Prostate gland (tissue), 2 donors: ENCODE measurements at regions not wholly inside any gene's neighbourhood (a gene's known extent, or its start where the extent isn't known, plus 50 kb on each side); places are given as distances from the start of the nearest gene placed in this dataset.

ENCODE experiments used
- DNase-seq: peaks from one replicate; pipeline ENCODE4 v3.0.0-alpha.2; 2019; ENCODE audit warnings: low spot score
- H3K27ac ChIP-seq, 2 donors: fragments of 200-600 bp; sonication (generic); 2 replicates each; pipeline ENCODE4 v1.5.1; 2017 to 2019
- H3K27me3 ChIP-seq: fragments of 200-600 bp; sonication (generic); replicated peaks from 2 replicates; pipeline ENCODE4 v1.5.1; 2019; ENCODE audit not compliant: insufficient read depth
- H3K36me3 ChIP-seq, 2 donors: fragments of 200-600 bp; sonication (generic); 1 replicate in 1 of 2; 2 replicates in 1 of 2; pipeline versions ENCODE4 v1.5.1 to v1.8.1; 2017 to 2019
- H3K4me1 ChIP-seq: fragments of 200-600 bp; sonication (generic); replicated peaks from 2 replicates; pipeline ENCODE4 v1.5.1; 2019
- H3K4me3 ChIP-seq, 2 donors: fragments of 200-600 bp; sonication (generic); 2 replicates each; pipeline ENCODE4 v1.5.1; 2017 to 2019
- H3K9me3 ChIP-seq: fragments of 200-600 bp; sonication (generic); 2 replicates; pipeline ENCODE4 v1.5.1; 2017
- POLR2A ChIP-seq: fragments of 450-650 bp; IDR thresholded peaks from one replicate; pipeline ENCODE4 v1.6.1; 2016; ENCODE audit warnings: antibody characterized with exemption, mild to moderate bottlenecking
- POLR2AphosphoS5 ChIP-seq: sonication (generic); formaldehyde crosslinking; IDR thresholded peaks from one replicate; pipeline ENCODE4 v1.6.1; 2017; ENCODE audit warnings: antibody characterized with exemption
- WGBS: methylation state at CpG from one replicate; pipeline ENCODE4 v1.1.5; 2018; 5-methylcytosine and 5-hydroxymethylcytosine counted together
- intact Hi-C: fragments of 100-400 bp; cut with DNase I; formaldehyde crosslinking; loops from one replicate; pipeline ENCODE4 v1.14.2; 2022
- TF ChIP-seq, protein P1 (sequence below), 4 experiments: fragments of 200-600 bp in 2 of 4; fragments of 450-650 bp in 2 of 4; sonication (generic) in 2 of 4; IDR thresholded peaks; 1 replicate in 3 of 4; 2 replicates in 1 of 4; pipeline ENCODE4 v1.5.1; 2016 to 2019; ENCODE audit warnings: antibody characterized with exemption in 4 of 4, mild to moderate bottlenecking in 2 of 4, moderate library complexity in 2 of 4

- no peak overlapping the region for H3K4me3 ChIP-seq
- no peaks in the 10 kb centered on the region for H3K36me3 ChIP-seq
- no peak for DNase-seq
- WGBS, result 87% methylated on average over 3 of the region's 3 CpGs
- H3K27me3 ChIP-seq, result no peaks in the 10 kb centered on the region
- TF ChIP-seq, protein P1, sequence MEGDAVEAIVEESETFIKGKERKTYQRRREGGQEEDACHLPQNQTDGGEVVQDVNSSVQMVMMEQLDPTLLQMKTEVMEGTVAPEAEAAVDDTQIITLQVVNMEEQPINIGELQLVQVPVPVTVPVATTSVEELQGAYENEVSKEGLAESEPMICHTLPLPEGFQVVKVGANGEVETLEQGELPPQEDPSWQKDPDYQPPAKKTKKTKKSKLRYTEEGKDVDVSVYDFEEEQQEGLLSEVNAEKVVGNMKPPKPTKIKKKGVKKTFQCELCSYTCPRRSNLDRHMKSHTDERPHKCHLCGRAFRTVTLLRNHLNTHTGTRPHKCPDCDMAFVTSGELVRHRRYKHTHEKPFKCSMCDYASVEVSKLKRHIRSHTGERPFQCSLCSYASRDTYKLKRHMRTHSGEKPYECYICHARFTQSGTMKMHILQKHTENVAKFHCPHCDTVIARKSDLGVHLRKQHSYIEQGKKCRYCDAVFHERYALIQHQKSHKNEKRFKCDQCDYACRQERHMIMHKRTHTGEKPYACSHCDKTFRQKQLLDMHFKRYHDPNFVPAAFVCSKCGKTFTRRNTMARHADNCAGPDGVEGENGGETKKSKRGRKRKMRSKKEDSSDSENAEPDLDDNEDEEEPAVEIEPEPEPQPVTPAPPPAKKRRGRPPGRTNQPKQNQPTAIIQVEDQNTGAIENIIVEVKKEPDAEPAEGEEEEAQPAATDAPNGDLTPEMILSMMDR (IDR thresholded peaks at IDR 0.05), result no peak
- TF ChIP-seq POLR2AphosphoS5, result no peak
- TF ChIP-seq POLR2A, result no peak
- intact Hi-C loops, result no loop called here
- no peak overlapping the region for H3K27ac ChIP-seq
- no peaks in the 10 kb centered on the region for H3K9me3 ChIP-seq
- no peaks in the 10 kb centered on the region for H3K4me1 ChIP-seq
Measured at GRCh38 chr5:68436686-68437520, 221.3 kb downstream of the PIK3R1 start.

- peaks cover 1% of the 10 kb centered on the region for H3K4me1 ChIP-seq
- H3K4me3 ChIP-seq, result no peak overlapping the region
- TF ChIP-seq, protein P1 (IDR thresholded peaks at IDR 0.05), result no peak
- TF ChIP-seq POLR2A, result no peak
- no peak for TF ChIP-seq POLR2AphosphoS5
- WGBS, result 44% methylated on average over 1 of the region's 1 CpG
- intact Hi-C loops, result no loop called here
- H3K27ac ChIP-seq, result no peak overlapping the region
- H3K36me3 ChIP-seq, result no peaks in the 10 kb centered on the region
- H3K9me3 ChIP-seq, result no peaks in the 10 kb centered on the region
- H3K27me3 ChIP-seq, result no peaks in the 10 kb centered on the region
- DNase-seq, result no peak
Measured at GRCh38 chr5:68438876-68439275, 223.3 kb downstream of the PIK3R1 start.

- Histone ChIP-seq H3K4me3 (no peak overlapping the region), H3K36me3 (no peaks in the 10 kb centered on the region), H3K27ac (no peak overlapping the region), H3K9me3 (no peaks in the 10 kb centered on the region), H3K27me3 (no peaks in the 10 kb centered on the region), H3K4me1 (peaks cover 10% of the 10 kb centered on the region)
- no peak for DNase-seq
- WGBS, result 97% methylated on average over 2 of the region's 2 CpGs
- intact Hi-C loops, result no loop called here
- TF ChIP-seq, protein P1 (IDR thresholded peaks at IDR 0.05), result no peak
- TF ChIP-seq POLR2A, result no peak
- no peak for TF ChIP-seq POLR2AphosphoS5
Measured at GRCh38 chr5:68440245-68440644, 224.7 kb downstream of the PIK3R1 start.

DNA sequence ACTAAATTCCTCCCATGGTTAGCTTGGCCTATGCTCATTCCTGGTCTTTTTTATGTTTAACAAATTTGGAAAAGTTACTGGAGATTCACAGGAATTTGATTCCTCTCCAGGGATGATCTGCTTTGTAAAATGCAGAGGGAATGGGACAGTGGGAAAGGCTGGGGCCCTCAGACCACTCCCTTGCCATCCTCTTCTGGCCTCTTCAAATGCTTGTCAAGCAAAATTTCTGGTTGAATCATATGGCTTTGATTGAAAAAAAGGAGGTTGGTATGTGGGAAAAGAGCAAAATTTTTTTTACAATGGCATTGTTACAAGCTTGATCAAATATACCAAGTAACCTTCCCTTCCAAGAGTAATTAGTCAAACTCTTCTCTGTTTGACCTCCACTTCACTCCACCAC is 225.1 kb downstream of the PIK3R1 start:
- Histone ChIP-seq H3K36me3 (no peaks in the 10 kb centered on the region), H3K27ac (no peak overlapping the region), H3K27me3 (no peaks in the 10 kb centered on the region), H3K9me3 (no peaks in the 10 kb centered on the region), H3K4me3 (no peak overlapping the region), H3K4me1 (peaks cover 10% of the 10 kb centered on the region)
- intact Hi-C loops, result no loop called here
- TF ChIP-seq POLR2A, result no peak
- TF ChIP-seq, protein P1 (IDR thresholded peaks at IDR 0.05), result no peak
- TF ChIP-seq POLR2AphosphoS5, result no peak
- DNase-seq, result no peak
